Smooth muscle cell (in vitro differentiated cells): ENCODE measurements at regions not wholly inside any gene's neighbourhood (a gene's known extent, or its start where the extent isn't known, plus 50 kb on each side); places are given as distances from the start of the nearest gene placed in this dataset.

ENCODE experiments used
- DNase-seq: peaks from one replicate; lab custom pipeline; 2025; ENCODE audit not compliant: unreplicated experiment; lab: John Stamatoyannopoulos, UW
- H2AFZ ChIP-seq: fragments of 200-600 bp; sonication (generic); 2 replicates; pipeline ENCODE4 v1.6.0; 2016; ENCODE audit warnings: antibody characterized with exemption, low read depth, mild to moderate bottlenecking
- H3F3A ChIP-seq: fragments of 200-600 bp; sonication (generic); 2 replicates; pipeline ENCODE4 v1.6.0; 2017; ENCODE audit warnings: antibody characterized with exemption, low read depth
- H3K27ac ChIP-seq: fragments of 200-600 bp; sonication (generic); 2 replicates; pipeline ENCODE4 v1.5.1; 2016; ENCODE audit warnings: low read depth, mild to moderate bottlenecking
- H3K27me3 ChIP-seq: fragments of 200-600 bp; sonication (generic); 2 replicates; pipeline ENCODE4 v1.6.1; 2016; ENCODE audit warnings: low read depth, mild to moderate bottlenecking
- H3K36me3 ChIP-seq: fragments of 200-600 bp; sonication (generic); 2 replicates; pipeline ENCODE4 v1.5.1; 2016; ENCODE audit warnings: low read depth
- H3K4me1 ChIP-seq: fragments of 200-600 bp; sonication (generic); 2 replicates; pipeline ENCODE4 v1.5.1; 2016; ENCODE audit warnings: low read depth
- H3K4me2 ChIP-seq: fragments of 200-600 bp; sonication (generic); 2 replicates; pipeline ENCODE4 v1.6.0; 2016; ENCODE audit warnings: mild to moderate bottlenecking
- H3K4me3 ChIP-seq: fragments of 200-600 bp; sonication (generic); 2 replicates; pipeline ENCODE4 v1.5.1; 2016; ENCODE audit warnings: mild to moderate bottlenecking
- H3K79me2 ChIP-seq: fragments of 200-600 bp; sonication (generic); 2 replicates; pipeline ENCODE4 v1.6.0; 2016; ENCODE audit warnings: low read depth, mild to moderate bottlenecking
- H3K9ac ChIP-seq: fragments of 200-600 bp; sonication (generic); 2 replicates; pipeline ENCODE4 v1.6.0; 2016; ENCODE audit warnings: low read depth
- H3K9me3 ChIP-seq: fragments of 200-600 bp; sonication (generic); replicated peaks from 2 replicates; pipeline ENCODE4 v1.5.1; 2016; ENCODE audit warnings: low read depth
- H4K20me1 ChIP-seq: fragments of 200-600 bp; sonication (generic); 2 replicates; pipeline ENCODE4 v1.6.0; 2016; ENCODE audit warnings: low read depth
- CTCF ChIP-seq: fragments of 200-600 bp; sonication (generic); IDR thresholded peaks from 2 replicates; pipeline ENCODE4 v1.5.1; 2017; ENCODE audit warnings: borderline replicate concordance, mild to moderate bottlenecking, antibody characterized with exemption; ENCODE audit not compliant: insufficient read depth, poor library complexity, severe bottlenecking
- WGBS: methylation state at CpG from one replicate; pipeline ENCODE4 v1.1.7; 2016; ENCODE audit warnings: low lambda C conversion rate; 5-methylcytosine and 5-hydroxymethylcytosine counted together

GRCh38 chr9:16217943-16218701, 652.3 kb downstream of the BNC2 start:
- Histone ChIP-seq H3K36me3 (no peaks in the 10 kb centered on the region), H3K9ac (no peak overlapping the region), H3K4me1 (no peaks in the 10 kb centered on the region), H3K79me2 (no peaks in the 10 kb centered on the region), H4K20me1 (no peaks in the 10 kb centered on the region), H3K4me2 (no peak overlapping the region), H3F3A (no peaks in the 10 kb centered on the region), H2AFZ (no peak overlapping the region), H3K4me3 (no peak overlapping the region), H3K27ac (no peak overlapping the region), H3K27me3 (no peaks in the 10 kb centered on the region), H3K9me3 (no peaks in the 10 kb centered on the region)
- no peak for TF ChIP-seq CTCF
- no peak for DNase-seq
- 89% methylated on average over 22 of the region's 22 CpGs for WGBS

GRCh38 chr9:16221366-16221765, 649.1 kb downstream of the BNC2 start:
- TF ChIP-seq CTCF: no peak
- H3K27me3 ChIP-seq: no peaks in the 10 kb centered on the region
- no peaks in the 10 kb centered on the region for H3K79me2 ChIP-seq
- H4K20me1 ChIP-seq: no peaks in the 10 kb centered on the region
- no peak for DNase-seq
- no peaks in the 10 kb centered on the region for H3K9me3 ChIP-seq
- H3F3A ChIP-seq: no peaks in the 10 kb centered on the region
- no peaks in the 10 kb centered on the region for H3K4me1 ChIP-seq
- H3K27ac ChIP-seq: no peak overlapping the region
- no peak overlapping the region for H2AFZ ChIP-seq
- H3K36me3 ChIP-seq: no peaks in the 10 kb centered on the region
- 92% methylated on average over 6 of the region's 6 CpGs for WGBS
- no peak overlapping the region for H3K9ac ChIP-seq
- no peak overlapping the region for H3K4me2 ChIP-seq
- no peak overlapping the region for H3K4me3 ChIP-seq

- H3K79me2 ChIP-seq: no peaks in the 10 kb centered on the region
- H3K4me2 ChIP-seq: no peak overlapping the region
- no peak for DNase-seq
- TF ChIP-seq CTCF: no peak
- 68% methylated on average over 3 of the region's 3 CpGs for WGBS
- no peaks in the 10 kb centered on the region for H3K4me1 ChIP-seq
- no peaks in the 10 kb centered on the region for H3K36me3 ChIP-seq
- H2AFZ ChIP-seq: no peak overlapping the region
- no peaks in the 10 kb centered on the region for H3F3A ChIP-seq
- no peak overlapping the region for H3K4me3 ChIP-seq
- no peak overlapping the region for H3K27ac ChIP-seq
- no peaks in the 10 kb centered on the region for H3K9me3 ChIP-seq
- H4K20me1 ChIP-seq: no peaks in the 10 kb centered on the region
- H3K27me3 ChIP-seq: no peaks in the 10 kb centered on the region
- H3K9ac ChIP-seq: no peak overlapping the region
Observed at GRCh38 chr9:16221822-16222547, 648.5 kb downstream of the BNC2 start.
